ENCODE measurements at regions not wholly inside any gene's neighbourhood (a gene's known extent, or its start where the extent isn't known, plus 50 kb on each side); places are given as distances from the start of the nearest gene placed in this dataset.

DNA sequence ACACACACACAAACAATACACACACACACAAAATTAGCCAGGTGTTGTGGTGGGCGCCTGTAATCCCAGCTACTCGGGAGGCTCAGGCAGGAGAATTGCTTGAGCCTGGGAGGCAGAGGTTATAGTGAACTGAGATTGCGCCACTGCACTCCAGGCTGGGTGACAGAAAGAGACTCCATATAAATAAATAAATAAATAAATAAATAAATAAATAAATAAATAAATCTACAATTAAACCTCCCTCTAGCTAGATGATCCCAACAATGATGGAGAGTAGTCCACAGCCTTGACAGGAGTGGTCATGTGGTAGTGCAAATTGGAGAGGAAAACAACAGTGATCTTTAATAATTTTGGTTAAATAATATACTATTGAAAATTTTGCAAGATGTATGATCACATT, 1739.0 kb upstream of the C9orf72 start (continued):
- TF ChIP-seq, protein P1, sequence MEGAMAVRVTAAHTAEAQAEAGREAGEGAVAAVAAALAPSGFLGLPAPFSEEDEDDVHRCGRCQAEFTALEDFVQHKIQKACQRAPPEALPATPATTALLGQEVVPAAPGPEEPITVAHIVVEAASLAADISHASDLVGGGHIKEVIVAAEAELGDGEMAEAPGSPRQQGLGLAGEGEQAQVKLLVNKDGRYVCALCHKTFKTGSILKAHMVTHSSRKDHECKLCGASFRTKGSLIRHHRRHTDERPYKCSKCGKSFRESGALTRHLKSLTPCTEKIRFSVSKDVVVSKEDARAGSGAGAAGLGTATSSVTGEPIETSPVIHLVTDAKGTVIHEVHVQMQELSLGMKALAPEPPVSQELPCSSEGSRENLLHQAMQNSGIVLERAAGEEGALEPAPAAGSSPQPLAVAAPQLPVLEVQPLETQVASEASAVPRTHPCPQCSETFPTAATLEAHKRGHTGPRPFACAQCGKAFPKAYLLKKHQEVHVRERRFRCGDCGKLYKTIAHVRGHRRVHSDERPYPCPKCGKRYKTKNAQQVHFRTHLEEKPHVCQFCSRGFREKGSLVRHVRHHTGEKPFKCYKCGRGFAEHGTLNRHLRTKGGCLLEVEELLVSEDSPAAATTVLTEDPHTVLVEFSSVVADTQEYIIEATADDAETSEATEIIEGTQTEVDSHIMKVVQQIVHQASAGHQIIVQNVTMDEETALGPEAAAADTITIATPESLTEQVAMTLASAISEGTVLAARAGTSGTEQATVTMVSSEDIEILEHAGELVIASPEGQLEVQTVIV (IDR thresholded peaks at IDR 0.05; ENCODE audit: borderline replicate concordance, partially characterized antibody): no peak
- TF ChIP-seq SREBF1 (IDR thresholded peaks at IDR 0.05; ENCODE audit: low read length): no peak
- TF ChIP-seq POLR2A (IDR thresholded peaks at IDR 0.05; ENCODE audit: low read depth, low read length): no peak
- TF ChIP-seq NFYA (IDR thresholded peaks at IDR 0.05; ENCODE audit: borderline replicate concordance, low read depth, low read length): no peak
- no peak for TF ChIP-seq EZH2 (IDR thresholded peaks at IDR 0.05; ENCODE audit: borderline replicate concordance, control insufficient read depth, low read depth, low read length)

DNA sequence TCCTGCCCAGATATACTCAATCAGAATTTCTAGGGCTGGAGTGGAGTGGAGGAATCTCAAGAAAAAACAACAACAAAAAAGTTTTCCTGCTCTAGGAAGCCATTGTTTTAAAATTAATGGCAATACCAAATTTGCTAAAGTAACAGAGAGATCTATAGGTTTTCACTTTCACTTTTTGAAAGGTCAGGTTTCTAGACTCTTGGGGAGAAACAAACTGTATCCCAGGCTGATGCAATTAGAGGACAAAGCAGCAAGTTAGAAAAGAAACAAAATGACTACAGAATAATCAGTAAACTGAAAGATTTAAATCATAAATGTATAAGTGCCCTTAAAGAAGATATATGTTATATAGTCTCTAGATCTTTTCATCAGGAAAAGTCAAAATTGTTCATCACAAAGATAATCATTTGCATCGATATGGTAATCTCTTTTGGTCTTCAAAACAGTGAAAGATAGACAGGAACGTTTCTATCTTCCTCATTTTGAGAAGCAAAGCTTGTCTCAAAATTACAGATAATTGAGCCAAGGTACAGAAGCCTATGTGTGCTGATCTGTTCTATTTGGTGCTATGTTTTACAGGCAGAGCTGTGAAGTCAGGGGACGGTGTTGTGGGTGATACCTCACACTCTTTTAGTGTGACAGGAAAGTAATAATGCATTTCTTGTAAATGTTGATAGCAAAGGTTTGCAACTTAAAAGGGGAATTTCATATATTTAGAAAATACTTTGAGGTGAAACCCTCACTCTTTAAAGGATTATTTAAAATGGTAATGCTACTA, 1746.6 kb upstream of the C9orf72 start:
- whole genome bisulfite sequencing (ENCODE audit: insufficient coverage, insufficient replicate concordance, low lambda C conversion rate, missing lambda C conversion rate): 45% methylated on average over 3 of the region's 3 CpGs
- ATAC-seq (peak; percentile 79), DNase-seq (ENCODE audit: low read depth, low spot score) (no peak), FAIRE-seq (no peak)
- H3K4me3 ChIP-seq: no peak overlapping the region
- H3K9me3 ChIP-seq (replicated peaks; ENCODE audit: control insufficient read depth, insufficient read depth, low read length): no peaks in the 10 kb centered on the region
- H3K4me1 ChIP-seq (ENCODE audit: control insufficient read depth, insufficient read depth, low read length): no peaks in the 10 kb centered on the region
- H3K79me2 ChIP-seq (ENCODE audit: control insufficient read depth, insufficient read depth, low read length): no peaks in the 10 kb centered on the region
- no peaks in the 10 kb centered on the region for H3K36me3 ChIP-seq (ENCODE audit: control insufficient read depth in 2 of 2, insufficient read depth in 2 of 2, low read length in 1 of 2)
- H2AFZ ChIP-seq (ENCODE audit: control insufficient read depth, low read depth, low read length): no peak overlapping the region
- no peak overlapping the region for H3K27ac ChIP-seq (ENCODE audit: control insufficient read depth, insufficient read depth)
- no peak overlapping the region for H3K9ac ChIP-seq (ENCODE audit: control insufficient read depth, insufficient read depth, low read length)
- no peak overlapping the region for H3K4me2 ChIP-seq (ENCODE audit: control insufficient read depth, insufficient read depth)
- ChIA-PET POLR2A (no interaction called here), RAD21 (ENCODE audit: unreplicated experiment) (interaction anchor here (1.0 to 1.4 kb wide), 2 partner anchors 31 to 103 kb away, joined by 3 read pairs; no protein-coding TSS in a partner anchor), CTCF (no interaction called here), SMC1A (ENCODE audit: uncharacterized antibody, unreplicated experiment) (interaction anchor here (1.0 to 1.2 kb wide), 3 partner anchors 8 to 13 kb away, joined by 3 to 4 read pairs (median 3); no protein-coding TSS in a partner anchor)
- no peaks in the 10 kb centered on the region for H4K20me1 ChIP-seq (ENCODE audit: control insufficient read depth, insufficient read depth)
- in situ Hi-C loops (cut with MboI) (no loop called here), intact Hi-C loops (cut with micrococcal nuclease; ENCODE audit: unreplicated experiment) (no loop called here)
- no peaks in the 10 kb centered on the region for H3K27me3 ChIP-seq (replicated peaks in 1 of 2; ENCODE audit: control insufficient read depth in 2 of 2, insufficient read depth in 2 of 2, low read length in 1 of 2)
- no TSS peak for BruUV-seq (replicated peaks)
- no peak for TF ChIP-seq IKZF1 (conservative IDR thresholded peaks at IDR 0.05)
- TF ChIP-seq, protein P2, sequence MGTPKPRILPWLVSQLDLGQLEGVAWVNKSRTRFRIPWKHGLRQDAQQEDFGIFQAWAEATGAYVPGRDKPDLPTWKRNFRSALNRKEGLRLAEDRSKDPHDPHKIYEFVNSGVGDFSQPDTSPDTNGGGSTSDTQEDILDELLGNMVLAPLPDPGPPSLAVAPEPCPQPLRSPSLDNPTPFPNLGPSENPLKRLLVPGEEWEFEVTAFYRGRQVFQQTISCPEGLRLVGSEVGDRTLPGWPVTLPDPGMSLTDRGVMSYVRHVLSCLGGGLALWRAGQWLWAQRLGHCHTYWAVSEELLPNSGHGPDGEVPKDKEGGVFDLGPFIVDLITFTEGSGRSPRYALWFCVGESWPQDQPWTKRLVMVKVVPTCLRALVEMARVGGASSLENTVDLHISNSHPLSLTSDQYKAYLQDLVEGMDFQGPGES (IDR thresholded peaks at IDR 0.05): no peak
- TF ChIP-seq CREM (IDR thresholded peaks at IDR 0.05; ENCODE audit: low read depth): no peak
- TF ChIP-seq RB1 (IDR thresholded peaks at IDR 0.05; ENCODE audit: borderline replicate concordance): no peak
- no peak for TF ChIP-seq ESRRA (IDR thresholded peaks at IDR 0.05; ENCODE audit: low read length)
- TF ChIP-seq LARP7 (IDR thresholded peaks at IDR 0.05): no peak
- TF ChIP-seq, protein P3, sequence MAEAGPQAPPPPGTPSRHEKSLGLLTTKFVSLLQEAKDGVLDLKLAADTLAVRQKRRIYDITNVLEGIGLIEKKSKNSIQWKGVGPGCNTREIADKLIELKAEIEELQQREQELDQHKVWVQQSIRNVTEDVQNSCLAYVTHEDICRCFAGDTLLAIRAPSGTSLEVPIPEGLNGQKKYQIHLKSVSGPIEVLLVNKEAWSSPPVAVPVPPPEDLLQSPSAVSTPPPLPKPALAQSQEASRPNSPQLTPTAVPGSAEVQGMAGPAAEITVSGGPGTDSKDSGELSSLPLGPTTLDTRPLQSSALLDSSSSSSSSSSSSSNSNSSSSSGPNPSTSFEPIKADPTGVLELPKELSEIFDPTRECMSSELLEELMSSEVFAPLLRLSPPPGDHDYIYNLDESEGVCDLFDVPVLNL (IDR thresholded peaks at IDR 0.05; ENCODE audit: low read depth, low read length): no peak
- TF ChIP-seq SPI1 (IDR thresholded peaks at IDR 0.05; ENCODE audit: borderline replicate concordance, insufficient read depth, low read depth, low read length): no peak
- no peak for TF ChIP-seq NR2C1 (IDR thresholded peaks at IDR 0.05)
- no peak for TF ChIP-seq NR2F1 (conservative IDR thresholded peaks at IDR 0.05)
- TF ChIP-seq, protein P4, sequence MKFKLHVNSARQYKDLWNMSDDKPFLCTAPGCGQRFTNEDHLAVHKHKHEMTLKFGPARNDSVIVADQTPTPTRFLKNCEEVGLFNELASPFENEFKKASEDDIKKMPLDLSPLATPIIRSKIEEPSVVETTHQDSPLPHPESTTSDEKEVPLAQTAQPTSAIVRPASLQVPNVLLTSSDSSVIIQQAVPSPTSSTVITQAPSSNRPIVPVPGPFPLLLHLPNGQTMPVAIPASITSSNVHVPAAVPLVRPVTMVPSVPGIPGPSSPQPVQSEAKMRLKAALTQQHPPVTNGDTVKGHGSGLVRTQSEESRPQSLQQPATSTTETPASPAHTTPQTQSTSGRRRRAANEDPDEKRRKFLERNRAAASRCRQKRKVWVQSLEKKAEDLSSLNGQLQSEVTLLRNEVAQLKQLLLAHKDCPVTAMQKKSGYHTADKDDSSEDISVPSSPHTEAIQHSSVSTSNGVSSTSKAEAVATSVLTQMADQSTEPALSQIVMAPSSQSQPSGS (IDR thresholded peaks at IDR 0.05; ENCODE audit: low read length): no peak
